ENCODE measurements at regions not wholly inside any gene's neighbourhood (a gene's known extent, or its start where the extent isn't known, plus 50 kb on each side); places are given as distances from the start of the nearest gene placed in this dataset.
A peak's percentile ranks its signal among the peaks of the same experiment; 100 is the strongest.

DNA sequence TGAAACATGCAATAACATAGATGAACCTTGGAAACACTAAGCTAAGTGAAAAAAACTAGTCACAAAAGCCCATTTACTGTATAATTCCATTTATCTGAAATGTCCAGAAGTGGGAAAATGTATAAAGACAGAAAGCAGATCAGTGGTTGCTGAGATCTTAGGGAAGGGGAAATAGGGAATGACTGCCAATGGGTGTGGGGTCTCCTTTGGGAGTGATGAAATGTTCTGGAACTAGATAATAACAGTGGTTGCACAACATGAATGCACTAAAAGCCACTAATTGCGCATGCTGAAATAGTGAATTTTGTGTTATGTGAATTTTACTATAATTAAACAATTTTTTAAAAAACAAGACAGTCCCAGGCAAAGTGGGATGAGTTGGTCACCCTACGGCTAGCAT, 472.8 kb downstream of the CCDC171 start:
- DNase-seq (ENCODE audit: low read depth in 2 of 2), result no peak

DNA sequence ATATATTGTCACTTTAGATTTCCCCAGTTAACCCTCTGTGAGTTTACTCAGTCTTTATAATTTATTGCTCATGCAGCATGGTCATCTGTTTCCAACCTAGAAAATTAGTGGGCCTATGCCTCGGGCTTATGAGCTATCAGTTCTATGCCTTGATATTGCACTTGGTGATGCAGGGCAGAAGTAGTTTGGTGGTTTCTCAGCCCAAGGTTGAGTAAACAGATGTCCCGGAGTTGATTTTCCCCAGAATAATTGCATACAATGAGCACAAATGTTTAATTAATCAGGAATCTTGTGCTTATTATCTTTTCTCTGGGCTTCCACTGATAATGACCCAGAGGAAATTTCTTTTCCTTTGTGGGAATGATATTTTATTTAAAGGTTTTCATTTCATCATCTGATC, 474.0 kb downstream of the CCDC171 start:
- DNase-seq (ENCODE audit: low read depth in 2 of 2), result no peak

DNA sequence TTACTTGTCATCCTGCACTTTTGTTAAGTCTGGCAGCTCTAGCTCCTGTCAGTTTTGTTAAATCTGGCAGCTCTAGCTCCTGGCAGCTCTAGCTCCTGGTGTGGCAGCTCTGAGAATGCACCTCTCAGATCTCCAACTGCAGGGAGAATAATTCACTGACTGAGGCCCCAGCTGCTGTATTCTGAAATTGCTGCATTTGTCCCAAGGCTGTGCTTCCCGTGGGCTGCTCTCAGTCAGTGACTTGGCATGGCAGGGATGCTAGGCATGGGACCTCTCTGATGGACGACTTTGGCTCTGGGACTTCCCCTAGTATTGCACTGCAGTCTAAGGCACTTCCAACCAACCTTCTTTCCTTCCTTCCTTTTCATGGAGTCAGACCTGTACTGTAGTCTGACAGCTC, 475.7 kb downstream of the CCDC171 start:
- no peak for DNase-seq (ENCODE audit: low read depth in 2 of 2)

DNA sequence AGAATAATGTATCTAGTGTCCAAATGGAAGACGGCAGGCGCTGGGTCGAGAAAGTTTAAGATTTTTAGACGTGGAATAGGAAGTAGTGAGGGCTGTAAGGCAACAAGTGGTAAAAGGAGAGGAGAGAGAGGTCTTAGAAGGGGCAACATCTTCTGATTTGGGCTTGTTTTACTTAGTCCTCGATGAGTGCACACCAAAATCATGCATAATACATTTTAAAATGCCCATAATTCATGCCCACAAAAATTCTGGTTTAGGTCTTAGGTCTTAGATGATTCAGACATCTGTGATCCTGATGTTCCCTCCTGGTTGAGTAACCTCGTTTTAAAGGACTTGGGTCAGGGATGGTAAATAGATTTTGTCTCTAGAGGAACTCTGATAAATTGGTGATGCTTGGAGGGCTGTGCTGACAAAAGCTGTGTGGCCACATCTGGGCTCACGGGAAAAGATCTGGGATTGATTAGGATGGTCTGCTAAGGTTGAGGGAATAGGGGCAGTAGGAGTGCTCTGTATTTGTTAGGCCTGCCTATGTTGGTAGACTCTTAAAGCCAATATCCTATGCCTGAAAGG, 476.3 kb downstream of the CCDC171 start:
- DNase-seq (ENCODE audit: low read depth in 2 of 2), result no peak

DNA sequence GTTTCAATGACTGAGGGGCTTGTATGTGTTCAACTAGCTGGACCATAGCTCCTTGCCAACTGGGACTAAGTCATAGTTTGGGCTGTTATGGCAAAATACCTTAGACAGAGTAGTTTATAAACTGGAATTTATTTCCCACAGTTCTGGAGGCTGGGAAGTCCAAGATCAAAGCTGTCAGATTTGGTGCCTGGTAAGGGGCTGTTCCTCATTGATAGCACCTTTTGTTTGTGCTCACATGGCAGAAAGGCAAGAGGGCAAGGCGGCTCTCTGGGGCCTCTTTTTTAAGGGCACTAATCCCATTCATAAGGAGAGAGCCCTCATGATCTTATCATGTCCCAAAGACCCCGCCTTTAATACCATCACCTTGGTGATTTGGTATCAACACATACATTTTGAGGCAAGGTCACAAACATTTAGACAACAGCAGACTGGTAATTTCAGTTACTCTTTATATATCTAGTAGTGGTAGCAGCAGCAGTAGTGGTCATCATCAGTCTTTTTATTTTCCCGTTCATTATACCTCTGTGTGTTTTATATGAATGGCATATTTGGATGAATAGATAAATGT, 477.0 kb downstream of the CCDC171 start:
- DNase-seq (ENCODE audit: low read depth in 2 of 2), result no peak

DNA sequence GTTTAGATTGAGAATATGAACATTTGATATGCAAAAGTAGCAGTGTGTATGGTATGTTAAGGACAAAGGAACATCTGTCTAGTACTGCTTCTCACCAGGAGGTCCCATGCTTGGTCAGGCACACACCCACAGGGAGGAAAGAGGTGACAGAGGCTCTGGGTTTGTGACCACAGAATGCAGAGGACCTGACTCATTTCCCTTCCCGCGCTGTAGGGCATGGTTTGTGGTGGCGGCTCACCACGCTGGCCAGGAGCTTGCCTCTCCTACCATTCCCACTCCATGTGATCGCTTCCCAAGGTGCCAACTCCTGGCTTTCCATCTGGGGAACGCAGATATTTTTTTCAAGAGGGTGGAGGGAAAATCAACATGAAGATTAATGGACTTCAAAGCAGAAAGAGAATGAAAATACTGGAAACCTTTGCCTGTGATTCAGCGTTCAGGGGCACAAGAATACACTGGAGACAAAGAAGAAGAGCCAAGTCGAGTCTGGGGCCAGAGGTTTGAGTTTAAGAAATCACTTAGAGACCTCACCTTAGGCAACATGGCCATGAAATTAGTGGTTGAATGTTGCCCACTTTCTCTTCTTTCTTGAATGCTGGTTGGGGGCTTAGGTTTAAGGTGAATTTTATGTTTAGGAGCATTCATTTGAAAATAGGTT, 477.8 kb downstream of the CCDC171 start:
- peak; percentile 48 to 54 for DNase-seq (ENCODE audit: low read depth in 2 of 2)

DNA sequence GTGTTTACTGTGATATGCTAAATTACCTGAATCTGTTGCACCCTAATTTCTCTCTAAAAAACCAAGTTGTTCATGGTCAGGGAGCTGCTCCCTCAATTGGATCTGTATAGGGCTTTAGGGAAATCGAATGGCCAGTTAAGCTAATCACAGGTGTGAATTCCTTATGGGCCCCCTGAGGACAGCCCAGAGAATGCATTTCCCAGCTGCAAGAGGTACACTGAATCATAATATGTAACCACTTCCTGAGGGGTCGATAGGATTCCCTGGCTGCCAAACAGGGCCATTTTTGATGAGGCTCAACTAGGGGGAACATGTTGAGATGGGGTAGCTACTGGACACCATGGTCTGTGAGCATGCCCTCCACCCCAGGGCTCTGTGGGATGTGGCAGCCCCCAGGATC, 478.6 kb downstream of the CCDC171 start:
- no peak for DNase-seq (ENCODE audit: low read depth in 2 of 2)

DNA sequence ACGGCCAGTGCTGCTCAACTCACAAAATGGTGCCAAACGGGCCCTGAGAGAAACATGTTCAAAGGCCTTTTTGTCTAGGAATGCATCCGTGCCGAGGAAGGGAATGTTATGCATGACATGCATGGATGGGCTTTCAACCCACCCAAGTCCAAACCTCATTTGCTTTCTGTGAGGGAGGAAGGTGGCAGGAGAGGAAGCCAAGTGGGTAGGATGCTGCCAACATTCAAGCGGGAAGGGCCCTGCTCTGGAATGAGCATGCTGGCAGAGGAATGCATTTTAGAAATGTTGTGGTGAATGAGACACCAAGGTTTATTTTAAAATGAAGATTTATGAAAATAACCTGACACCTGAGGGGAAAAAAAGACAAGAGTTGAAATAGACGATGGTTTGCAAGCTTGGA, 479.1 kb downstream of the CCDC171 start:
- DNase-seq (ENCODE audit: low read depth in 2 of 2), result no peak

DNA sequence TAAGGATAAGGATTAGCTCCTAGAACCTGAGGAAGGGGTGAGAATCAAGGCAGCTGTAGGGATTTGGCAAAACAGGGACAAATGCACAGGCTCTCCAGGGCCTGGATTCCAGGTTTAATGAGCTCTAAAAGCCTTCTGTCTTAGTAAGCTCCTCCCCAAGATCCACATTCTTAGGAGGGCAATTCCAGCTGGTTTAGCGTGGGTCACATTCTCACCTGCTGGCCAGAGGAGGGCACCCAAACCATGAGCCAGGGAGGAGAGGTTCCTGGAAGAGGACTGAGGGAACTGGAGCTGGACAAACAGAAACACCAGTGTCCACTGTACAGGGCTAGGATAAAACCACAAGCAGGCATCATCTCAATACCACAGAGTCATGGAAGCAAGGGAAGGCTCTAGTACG, 480.0 kb downstream of the CCDC171 start:
- no peak for DNase-seq (ENCODE audit: low read depth in 2 of 2)

DNA sequence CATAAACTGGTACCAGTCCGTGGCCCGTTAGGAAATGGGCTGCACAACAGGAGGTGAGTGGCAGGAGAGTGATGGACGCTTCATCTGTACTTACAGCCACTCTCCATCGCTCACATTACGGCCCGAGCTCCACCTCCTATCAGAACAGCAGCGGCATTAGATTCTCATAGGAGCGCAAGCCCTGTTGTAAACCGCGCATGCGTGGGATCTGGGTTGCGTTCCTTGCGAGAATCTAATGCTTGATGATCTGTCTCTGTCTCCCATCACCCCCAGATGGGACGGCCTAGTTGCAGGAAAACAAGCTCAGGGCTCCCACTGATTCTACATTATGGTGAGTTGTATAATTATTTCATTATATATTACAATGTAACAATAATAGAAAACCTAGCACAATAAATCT, 480.4 kb downstream of the CCDC171 start:
- no peak for DNase-seq (ENCODE audit: low read depth in 2 of 2)

DNA sequence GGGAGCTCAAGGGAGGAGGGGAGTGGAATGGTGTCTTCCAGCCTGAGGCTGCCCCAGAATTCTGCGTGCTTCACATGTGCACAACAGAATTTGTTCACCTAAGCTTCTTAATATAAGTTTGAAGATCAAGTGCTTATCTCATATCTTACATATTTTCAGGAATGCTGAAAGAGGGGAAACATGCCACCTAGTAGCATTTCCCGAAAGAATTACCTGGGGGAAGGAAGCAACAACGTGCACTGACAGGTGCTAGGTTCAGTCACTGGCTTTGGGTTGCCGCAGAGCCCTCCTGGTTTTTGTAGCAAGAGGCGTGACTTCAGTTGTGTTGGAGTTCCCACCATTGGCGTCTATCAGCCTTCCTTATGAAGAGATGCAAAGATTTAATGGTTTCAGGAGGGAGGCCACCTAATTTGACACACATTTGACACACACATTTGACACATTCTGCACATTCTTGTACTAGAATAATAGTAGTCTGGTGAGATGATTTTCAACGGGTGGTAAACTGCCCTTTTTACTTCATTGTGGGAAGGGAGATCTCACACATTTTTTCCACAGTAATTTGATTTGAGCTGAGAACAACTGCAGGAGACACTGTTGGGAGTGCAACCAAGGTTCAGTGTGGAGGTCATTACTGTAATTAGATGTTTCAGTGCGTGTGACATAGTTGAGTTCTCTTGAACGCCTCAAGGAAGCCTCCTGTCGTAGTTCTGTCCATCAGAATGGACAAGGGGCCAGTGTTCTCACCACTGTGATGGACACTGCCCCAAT, 481.3 kb downstream of the CCDC171 start:
- no peak for DNase-seq (ENCODE audit: low read depth in 2 of 2)

DNA sequence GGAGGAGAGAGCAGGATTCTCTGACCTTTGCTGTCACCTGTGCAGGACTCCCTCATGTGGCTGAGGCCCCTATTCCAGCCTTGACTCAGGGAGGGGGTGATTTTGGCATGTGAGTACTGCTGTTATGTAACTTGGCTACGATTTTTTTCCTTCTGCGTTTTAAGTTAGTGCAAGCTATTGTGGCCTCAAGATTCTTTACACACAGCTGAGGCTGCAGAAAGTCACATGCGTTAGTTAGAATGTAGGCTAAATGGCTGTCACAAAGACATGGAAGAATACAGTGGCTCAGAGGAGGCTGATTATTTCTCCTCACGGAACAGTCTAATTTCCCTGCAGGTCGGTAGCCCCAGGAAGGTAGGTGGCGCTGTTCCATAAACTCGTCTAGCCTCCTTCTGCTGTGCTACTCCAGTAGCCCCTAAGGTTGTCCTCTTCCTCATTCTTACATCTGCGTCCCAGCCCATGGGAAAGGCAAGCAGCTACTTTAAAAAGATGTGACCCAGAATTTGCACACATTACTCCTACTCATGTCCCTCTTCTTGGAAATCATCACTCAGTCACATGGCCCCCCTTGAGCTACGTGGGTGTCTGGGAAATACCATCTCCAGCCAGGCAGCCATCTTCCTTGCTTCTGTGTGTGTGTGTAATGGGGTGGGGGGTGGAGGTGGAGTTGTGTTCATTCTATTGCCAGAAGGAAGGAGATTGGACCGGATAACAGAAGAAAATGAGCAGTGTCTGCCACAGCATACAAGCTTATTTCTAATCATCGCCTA, 486.6 kb downstream of the CCDC171 start:
- no peak for DNase-seq (ENCODE audit: low read depth in 2 of 2)

DNA sequence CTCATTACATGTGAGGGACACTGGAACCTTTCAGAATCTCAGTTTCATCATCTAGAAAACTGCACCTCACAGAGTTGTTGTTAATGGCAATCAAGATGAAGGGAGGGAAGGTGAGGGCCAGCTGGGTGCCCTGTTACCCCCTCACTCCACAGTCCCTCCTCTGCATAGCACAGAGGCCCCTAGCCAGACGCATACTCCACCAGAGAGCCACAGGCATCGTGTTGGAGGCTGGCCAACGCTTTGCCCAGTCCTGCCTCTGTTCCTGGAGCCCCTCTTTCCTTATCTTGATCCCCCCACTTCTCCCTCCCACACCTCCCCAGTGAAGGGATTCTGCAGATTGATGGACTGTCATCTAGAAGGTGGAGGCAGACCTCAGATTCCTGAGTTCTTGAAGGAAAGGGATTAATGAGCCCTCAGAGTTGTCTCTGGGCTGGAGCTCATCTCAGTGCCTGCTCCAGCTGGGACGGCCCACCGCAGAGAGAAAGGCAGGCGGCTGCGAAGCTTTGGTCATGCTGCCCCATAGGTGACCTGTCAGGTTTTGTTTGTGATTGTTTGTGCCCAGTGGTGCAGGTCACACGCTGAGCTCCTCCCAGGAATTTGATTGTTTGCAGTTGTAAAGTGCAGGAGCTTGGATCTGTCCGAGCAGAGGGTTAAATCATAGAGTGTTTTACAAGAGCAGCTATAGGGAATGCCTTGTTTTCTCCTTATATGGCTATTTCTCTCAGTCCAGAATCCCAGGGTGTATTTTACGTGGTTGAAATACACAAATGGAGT, 487.3 kb downstream of the CCDC171 start:
- no peak for DNase-seq (ENCODE audit: low read depth in 2 of 2)

DNA sequence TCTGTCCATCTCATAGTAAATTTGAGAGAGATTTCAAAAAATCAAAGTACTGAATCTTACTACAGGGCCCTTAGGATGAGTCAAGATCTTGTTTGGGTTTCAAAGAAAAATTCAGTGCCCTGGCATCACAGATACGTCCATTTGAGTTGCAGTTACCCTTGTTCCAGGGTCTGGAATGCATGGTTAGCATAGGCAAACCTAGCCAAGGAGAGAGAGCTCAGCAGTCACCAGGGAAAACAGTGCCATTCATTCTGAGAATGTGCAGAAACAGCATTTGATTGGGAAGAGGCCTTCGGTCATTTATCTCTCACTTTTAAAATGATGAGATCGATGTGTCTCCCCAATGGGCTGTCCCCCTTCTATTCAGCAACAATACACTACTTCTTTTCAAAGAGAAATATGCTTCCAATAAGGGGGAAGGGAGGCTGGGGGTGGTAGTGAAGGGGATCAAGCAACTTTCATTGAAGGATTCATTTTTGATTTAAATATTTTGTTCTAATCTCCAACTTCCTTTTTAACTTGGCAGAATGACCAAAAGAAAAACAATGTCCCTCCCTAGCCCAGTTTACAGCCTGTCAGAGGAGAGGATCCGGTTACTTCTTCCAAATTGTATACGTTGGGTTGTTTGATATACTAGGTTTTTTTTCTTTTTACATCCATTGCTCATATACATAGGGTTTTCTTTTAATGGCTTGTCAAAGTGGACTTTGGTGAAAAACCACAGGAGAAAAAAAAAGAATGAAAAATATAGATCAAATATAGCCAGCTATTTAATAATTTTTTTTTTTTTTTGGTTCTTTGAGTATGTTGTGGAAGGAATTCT, 491.1 kb downstream of the CCDC171 start:
- DNase-seq (ENCODE audit: low read depth in 2 of 2), result no peak

DNA sequence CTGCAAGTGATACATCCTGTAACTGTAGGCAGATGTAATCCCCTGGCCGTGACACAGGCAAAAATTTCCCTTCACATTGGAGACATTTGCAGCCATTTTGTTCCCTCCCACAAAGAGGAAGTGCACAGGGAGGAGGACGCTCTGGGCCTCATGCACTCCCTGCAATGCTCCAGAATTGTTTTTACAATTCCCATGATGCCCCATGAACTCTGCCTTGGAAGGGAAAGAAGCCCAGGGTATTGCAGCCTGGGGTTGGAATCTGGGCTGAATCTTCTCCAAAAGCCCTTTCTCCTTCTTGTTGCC, 491.7 kb downstream of the CCDC171 start:
- no peak for DNase-seq (ENCODE audit: low read depth in 2 of 2)

DNA sequence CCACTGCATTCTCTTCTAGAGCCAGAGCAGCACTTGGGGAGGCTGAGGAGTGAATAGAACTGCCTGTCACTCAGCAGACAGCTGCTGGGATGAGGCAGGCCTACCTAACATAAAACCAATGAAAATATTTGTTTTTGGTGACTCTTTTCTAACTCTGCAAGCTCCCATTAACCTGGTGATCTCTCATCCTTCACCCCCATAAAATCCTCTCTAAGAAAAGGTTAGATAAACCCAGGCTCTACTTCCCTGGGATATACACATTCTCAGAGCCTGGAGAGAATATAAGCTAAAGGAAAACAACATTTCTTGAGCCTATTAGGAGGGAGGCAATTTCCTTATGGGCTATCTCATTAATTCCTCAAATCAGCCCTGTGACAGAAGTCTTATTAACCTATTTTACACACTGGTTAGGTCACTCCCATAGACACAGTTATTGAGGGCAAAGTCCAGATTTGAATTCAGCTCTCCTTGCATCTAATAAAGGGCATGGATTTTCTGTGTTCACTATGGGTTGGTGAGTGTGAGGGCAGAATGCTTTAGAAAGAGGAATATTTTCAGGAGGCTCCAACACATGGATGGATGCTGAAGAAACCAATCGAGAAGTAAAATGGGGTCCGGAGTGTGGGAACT, 492.9 kb downstream of the CCDC171 start:
- DNase-seq (ENCODE audit: low read depth in 2 of 2), result no peak

DNA sequence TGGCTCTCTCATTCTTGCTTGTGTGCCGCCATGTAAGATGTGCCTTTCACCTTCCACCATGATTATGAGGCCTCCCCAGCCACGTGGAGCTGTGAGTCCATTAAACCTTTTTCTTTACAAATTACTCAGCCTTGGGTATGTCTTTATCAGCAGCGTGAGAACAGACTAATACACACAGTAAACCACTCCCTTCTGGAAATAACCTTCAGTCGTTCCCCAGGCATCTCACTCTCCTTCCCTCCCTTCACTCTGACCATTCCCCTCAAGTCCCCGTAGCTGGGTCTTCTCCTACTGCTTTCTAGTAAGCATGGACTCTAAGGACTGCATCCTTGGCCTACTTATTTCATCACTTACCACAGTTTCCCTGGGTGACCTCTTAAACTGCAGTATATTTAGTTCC, 493.9 kb downstream of the CCDC171 start:
- no peak for DNase-seq (ENCODE audit: low read depth in 2 of 2)

DNA sequence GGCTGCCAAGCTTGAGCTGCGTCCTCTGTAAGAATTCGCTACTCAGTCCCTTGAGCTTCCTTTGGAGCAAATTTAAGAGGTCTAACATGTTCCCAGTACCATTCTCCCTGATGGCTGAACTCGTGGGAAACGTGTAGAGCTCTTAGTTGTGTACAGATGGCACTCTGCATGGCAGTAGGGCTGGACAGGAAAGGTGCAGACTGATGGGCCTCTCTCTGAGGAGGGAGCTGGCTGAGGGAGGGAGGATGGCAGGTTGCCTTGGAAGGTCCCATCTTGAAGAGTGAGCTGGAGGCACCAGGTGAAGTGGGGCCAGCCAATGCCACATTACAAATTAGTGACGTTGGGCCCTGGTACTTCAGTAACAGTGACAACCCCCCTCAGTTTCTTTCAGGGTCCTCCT, 495.3 kb downstream of the CCDC171 start:
- no peak for DNase-seq (ENCODE audit: low read depth in 2 of 2)

DNA sequence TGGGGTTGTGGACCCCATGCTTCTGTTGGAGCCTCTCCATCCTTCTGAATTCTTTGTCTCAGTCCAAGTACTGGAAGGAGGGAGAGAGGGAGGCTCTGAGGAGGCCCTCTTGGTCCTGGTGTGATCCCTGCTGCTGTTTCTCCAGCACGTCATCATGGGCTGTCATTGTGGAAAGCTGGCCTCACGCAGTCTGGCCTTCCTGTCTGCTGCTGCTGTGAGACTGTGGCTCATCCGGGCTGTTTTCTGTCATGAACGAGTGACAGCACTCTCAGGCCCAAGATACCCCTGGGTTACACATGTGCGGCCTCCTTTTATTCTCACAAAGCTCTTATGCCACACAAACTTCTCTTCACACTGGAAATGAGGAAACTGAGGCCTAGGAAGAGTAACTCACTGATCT, 499.3 kb downstream of the CCDC171 start:
- no peak for DNase-seq (ENCODE audit: low read depth in 2 of 2)
